Erythroblast (primary cell): ENCODE measurements at regions not wholly inside any gene's neighbourhood (a gene's known extent, or its start where the extent isn't known, plus 50 kb on each side); places are given as distances from the start of the nearest gene placed in this dataset.
A peak's percentile ranks its signal among the peaks of the same experiment; 100 is the strongest.
"Not testable (repeated sequence)": the region's sequence is repeated elsewhere in the genome, so short reads cannot be mapped to it uniquely, and the experiment has no call there.

Source experiments
- DNase-seq, 2 experiments: peaks; one replicate each; lab custom pipeline; 2025; lab: John Stamatoyannopoulos, UW
- GATA1 ChIP-seq: IDR thresholded peaks from 2 replicates; pipeline ENCODE4 v1.6.1; 2011; ENCODE audit warnings: low read depth, mild to moderate bottlenecking, control low read depth, low read length, moderate library complexity
- POLR2A ChIP-seq: IDR thresholded peaks from 2 replicates; pipeline ENCODE4 v1.6.1; 2011; ENCODE audit warnings: mild to moderate bottlenecking, low read length

- DNase-seq, result no peak
Observed at GRCh38 chrX:39430551-39430950, 629.3 kb downstream of the MID1IP1 start.

GRCh38 chrX:39431893-39432292 is 630.6 kb downstream of the MID1IP1 start:
- no peak for DNase-seq
- no peak for TF ChIP-seq GATA1
- no peak for TF ChIP-seq POLR2A

More at GRCh38 chrX:39430551-39430950, 629.3 kb downstream of the MID1IP1 start:
- TF ChIP-seq GATA1 (no peak), POLR2A (no peak)

- DNase-seq, result not testable (repeated sequence)
Observed at GRCh38 chrX:39434671-39435070, 633.4 kb downstream of the MID1IP1 start.

- not testable (repeated sequence) for DNase-seq
Observed at GRCh38 chrX:39436538-39436937, 635.3 kb downstream of the MID1IP1 start.

GRCh38 chrX:39437670-39438441 is 636.6 kb downstream of the MID1IP1 start:
- TF ChIP-seq GATA1 (no peak), POLR2A (no peak)

GRCh38 chrX:39438603-39439602 is 637.6 kb downstream of the MID1IP1 start:
- no peak for TF ChIP-seq POLR2A
- no peak for TF ChIP-seq GATA1
- DNase-seq, result peak; percentile 18 to 38

More at GRCh38 chrX:39437670-39438441, 636.6 kb downstream of the MID1IP1 start:
- DNase-seq, result no peak

- TF ChIP-seq POLR2A (peak; percentile 39), GATA1 (no peak)
- DNase-seq, result peak; percentile 81 to 85
Observed at GRCh38 chrX:39439906-39440798, 638.9 kb downstream of the MID1IP1 start.

- DNase-seq, result peak; percentile 64 to 67
- no peak for TF ChIP-seq POLR2A
- TF ChIP-seq GATA1, result no peak
Observed at GRCh38 chrX:39440799-39441284, 639.6 kb downstream of the MID1IP1 start.

GRCh38 chrX:39442332-39442731 is 641.1 kb downstream of the MID1IP1 start:
- no peak for DNase-seq
- TF ChIP-seq GATA1 (no peak), POLR2A (no peak)

- TF ChIP-seq GATA1, result no peak
- no peak for TF ChIP-seq POLR2A
- no peak for DNase-seq
Observed at GRCh38 chrX:39443240-39443639, 642.0 kb downstream of the MID1IP1 start.

- peak; percentile 19 to 60 for DNase-seq
- TF ChIP-seq POLR2A (no peak), GATA1 (no peak)
Observed at GRCh38 chrX:39445336-39445735, 644.1 kb downstream of the MID1IP1 start.

- DNase-seq, result no peak
- TF ChIP-seq GATA1 (no peak), POLR2A (no peak)
Observed at GRCh38 chrX:39449352-39449751, 648.1 kb downstream of the MID1IP1 start.

GRCh38 chrX:39450234-39450977 is 647.4 kb downstream of the BCOR start:
- peak; percentile 18 to 31 for DNase-seq
- TF ChIP-seq GATA1 (no peak), POLR2A (no peak)
